DOHH2 (cell line): ENCODE measurements at regions not wholly inside any gene's neighbourhood (a gene's known extent, or its start where the extent isn't known, plus 50 kb on each side); places are given as distances from the start of the nearest gene placed in this dataset.

Source experiments
- H3F3A ChIP-seq: fragments of 200-600 bp; sonication (generic), shearing (Covaris generic); 2 replicates; pipeline ENCODE4 v1.6.0; 2016; ENCODE audit warnings: antibody characterized with exemption, mild to moderate bottlenecking; ENCODE audit not compliant: control insufficient read depth, insufficient read depth
- H3K27ac ChIP-seq: fragments of 200-600 bp; sonication (generic); 2 replicates; pipeline ENCODE4 v1.5.1; 2014; ENCODE audit warnings: low read depth, mild to moderate bottlenecking, low read length, moderate library complexity
- H3K27me3 ChIP-seq: fragments of 200-600 bp; sonication (generic); 2 replicates; pipeline ENCODE4 v1.6.1; 2014; ENCODE audit warnings: mild to moderate bottlenecking, low read length, mixed read lengths; ENCODE audit not compliant: control insufficient read depth
- H3K36me3 ChIP-seq: fragments of 200-600 bp; sonication (generic); 2 replicates; pipeline ENCODE4 v1.6.1; 2014; ENCODE audit warnings: mild to moderate bottlenecking, low read length, moderate library complexity, mixed read lengths; ENCODE audit not compliant: control insufficient read depth
- H3K4me1 ChIP-seq: fragments of 200-600 bp; sonication (generic); 2 replicates; pipeline ENCODE4 v1.6.1; 2014; ENCODE audit warnings: mild to moderate bottlenecking, low read length, mixed read lengths; ENCODE audit not compliant: control insufficient read depth
- H3K4me2 ChIP-seq: fragments of 200-600 bp; sonication (generic); 2 replicates; pipeline ENCODE4 v1.6.0; 2014; ENCODE audit warnings: mild to moderate bottlenecking, low read length, moderate library complexity
- H3K4me3 ChIP-seq: fragments of 200-600 bp; sonication (generic); 2 replicates; pipeline ENCODE4 v1.5.1; 2014; ENCODE audit warnings: mild to moderate bottlenecking, low read length, mixed read lengths
- H3K79me2 ChIP-seq: fragments of 200-600 bp; sonication (generic); 2 replicates; pipeline ENCODE4 v1.6.1; 2014; ENCODE audit warnings: mild to moderate bottlenecking, low read length, mixed read lengths; ENCODE audit not compliant: control insufficient read depth
- H3K9me2 ChIP-seq: fragments of 200-600 bp; sonication (generic); replicated peaks from 2 replicates; pipeline ENCODE4 v1.6.1; 2014; ENCODE audit warnings: mild to moderate bottlenecking, low read length, mixed read lengths; ENCODE audit not compliant: control insufficient read depth
- H3K9me3 ChIP-seq: fragments of 200-600 bp; sonication (generic); 2 replicates; pipeline ENCODE4 v1.6.1; 2014; ENCODE audit warnings: antibody characterized with exemption, low read length, mixed read lengths; ENCODE audit not compliant: control insufficient read depth, insufficient read depth
- H4K20me1 ChIP-seq: fragments of 200-600 bp; sonication (generic); 2 replicates; pipeline ENCODE4 v1.6.0; 2014; ENCODE audit warnings: low read depth, mild to moderate bottlenecking, antibody characterized with exemption, low read length, moderate library complexity; ENCODE audit not compliant: control insufficient read depth, insufficient read depth
- CTCF ChIP-seq: fragments of 200-600 bp; sonication (generic); IDR thresholded peaks from one replicate; pipeline ENCODE4 v1.5.1; 2014; ENCODE audit warnings: antibody characterized with exemption, mild to moderate bottlenecking, low read depth, low read length; ENCODE audit not compliant: poor library complexity, severe bottlenecking
- EZH2phosphoT487 ChIP-seq: fragments of 200-600 bp; sonication (generic); IDR thresholded peaks from 2 replicates; pipeline ENCODE4 v1.6.1; 2017; ENCODE audit warnings: borderline replicate concordance, mild to moderate bottlenecking, antibody characterized with exemption, low read length, moderate library complexity, mixed read lengths

DNA sequence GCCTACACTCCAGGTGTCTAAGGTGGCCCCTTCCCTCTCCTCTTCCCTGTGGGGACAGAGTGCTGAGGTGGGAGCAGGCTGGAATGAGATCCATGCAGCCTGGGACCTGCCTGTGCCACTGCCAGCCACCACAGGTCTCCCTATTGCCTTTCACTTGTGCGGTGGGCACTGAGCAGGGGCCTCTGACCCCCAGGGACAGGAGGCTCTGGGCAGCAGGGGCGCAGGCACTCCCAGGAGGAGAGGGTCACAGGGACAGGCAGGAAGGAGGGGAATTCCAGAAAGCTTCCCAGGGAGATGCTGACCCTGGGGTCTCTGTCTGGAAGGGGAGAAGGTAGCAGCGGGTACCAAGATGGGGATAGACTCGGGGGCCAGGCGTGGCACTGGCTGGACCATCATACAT lies 228.5 kb upstream of the B3GAT1 start:
- TF ChIP-seq CTCF (no peak), EZH2phosphoT487 (no peak)
- Histone ChIP-seq H3K9me2 (no peaks in the 10 kb centered on the region), H3K9me3 (no peaks in the 10 kb centered on the region), H3K4me1 (no peaks in the 10 kb centered on the region), H4K20me1 (no peaks in the 10 kb centered on the region), H3K4me3 (no peak overlapping the region), H3K4me2 (no peak overlapping the region), H3K79me2 (no peaks in the 10 kb centered on the region), H3K27me3 (no peaks in the 10 kb centered on the region), H3K36me3 (no peaks in the 10 kb centered on the region), H3F3A (no peaks in the 10 kb centered on the region), H3K27ac (no peak overlapping the region)

GRCh38 chr11:134639586-134640330 lies 227.7 kb upstream of the B3GAT1 start:
- no peaks in the 10 kb centered on the region for H3K79me2 ChIP-seq
- no peaks in the 10 kb centered on the region for H3K9me2 ChIP-seq
- H3K4me2 ChIP-seq, result no peak overlapping the region
- H3K4me1 ChIP-seq, result no peaks in the 10 kb centered on the region
- H3K4me3 ChIP-seq, result no peak overlapping the region
- no peak for TF ChIP-seq CTCF
- no peak for TF ChIP-seq EZH2phosphoT487
- H3K36me3 ChIP-seq, result no peaks in the 10 kb centered on the region
- H4K20me1 ChIP-seq, result no peaks in the 10 kb centered on the region
- no peaks in the 10 kb centered on the region for H3K9me3 ChIP-seq
- no peaks in the 10 kb centered on the region for H3F3A ChIP-seq
- no peak overlapping the region for H3K27ac ChIP-seq
- H3K27me3 ChIP-seq, result no peaks in the 10 kb centered on the region

- Histone ChIP-seq H3K4me2 (no peak overlapping the region), H3K4me1 (no peaks in the 10 kb centered on the region), H3F3A (no peaks in the 10 kb centered on the region), H3K79me2 (no peaks in the 10 kb centered on the region), H3K27ac (no peak overlapping the region), H3K27me3 (no peaks in the 10 kb centered on the region), H4K20me1 (no peaks in the 10 kb centered on the region), H3K9me2 (no peaks in the 10 kb centered on the region), H3K9me3 (no peaks in the 10 kb centered on the region), H3K36me3 (no peaks in the 10 kb centered on the region), H3K4me3 (no peak overlapping the region)
- TF ChIP-seq CTCF (no peak), EZH2phosphoT487 (no peak)
Measured at GRCh38 chr11:134638796-134639430, 226.9 kb upstream of the B3GAT1 start.
